ENCODE measurements at regions not wholly inside any gene's neighbourhood (a gene's known extent, or its start where the extent isn't known, plus 50 kb on each side); places are given as distances from the start of the nearest gene placed in this dataset.

- no peak for DNase-seq
Observed at GRCh38 chr3:64829331-64829730, 141.5 kb upstream of the ADAMTS9 start.

- no peak for DNase-seq
Observed at GRCh38 chr3:64828276-64828675, 140.5 kb upstream of the ADAMTS9 start.

- DNase-seq, result no peak
Observed at GRCh38 chr3:64827431-64827830, 139.6 kb upstream of the ADAMTS9 start.

- no peak for DNase-seq
Observed at GRCh38 chr3:64827019-64827418, 139.2 kb upstream of the ADAMTS9 start.

GRCh38 chr3:64825404-64826120 lies 137.8 kb upstream of the ADAMTS9 start:
- no peak for DNase-seq

DNA sequence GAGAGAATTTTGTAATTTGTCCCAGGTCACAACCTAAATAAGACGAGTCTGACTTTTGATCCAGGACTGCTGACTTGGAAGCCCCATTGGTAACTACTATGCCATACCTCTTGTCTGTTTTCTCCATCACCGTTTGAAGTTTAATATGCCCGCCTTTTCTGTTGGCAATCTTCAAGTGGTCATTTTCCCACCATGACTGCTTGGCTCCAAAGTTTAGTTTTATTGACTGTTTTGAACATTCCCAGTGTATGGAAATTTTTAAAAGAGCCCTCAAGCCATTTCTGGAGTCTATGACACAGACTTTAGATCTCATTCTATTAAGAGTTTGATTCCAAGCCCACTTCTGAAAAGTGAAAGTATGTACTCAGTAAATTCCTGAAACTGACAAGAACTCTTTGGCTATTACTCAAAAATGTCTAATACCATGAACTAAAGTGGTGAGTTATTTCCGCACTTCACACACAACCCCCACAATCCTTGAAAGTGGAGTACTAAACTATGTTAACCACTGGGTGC lies 136.7 kb upstream of the ADAMTS9 start:
- no peak for DNase-seq

DNA sequence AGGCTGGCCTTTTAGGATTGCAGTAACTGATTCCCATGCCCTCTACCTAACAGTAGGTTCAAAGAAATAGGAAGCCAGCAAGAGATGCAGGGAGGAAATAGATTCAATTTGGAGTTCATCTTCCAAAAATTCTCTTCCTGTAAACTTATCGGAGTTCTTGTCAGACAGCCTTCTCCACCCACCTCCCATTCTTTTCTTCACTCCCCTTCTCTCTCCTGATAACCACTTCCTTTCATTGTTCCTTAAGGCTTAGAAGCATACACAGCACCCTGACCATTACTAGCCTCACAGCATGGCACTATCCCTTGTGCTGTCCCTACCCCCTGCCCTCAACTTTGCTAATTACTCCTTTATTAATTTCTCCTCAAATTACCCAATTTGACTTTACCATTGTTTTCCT lies 130.4 kb upstream of the ADAMTS9 start:
- DNase-seq, result no peak

DNA sequence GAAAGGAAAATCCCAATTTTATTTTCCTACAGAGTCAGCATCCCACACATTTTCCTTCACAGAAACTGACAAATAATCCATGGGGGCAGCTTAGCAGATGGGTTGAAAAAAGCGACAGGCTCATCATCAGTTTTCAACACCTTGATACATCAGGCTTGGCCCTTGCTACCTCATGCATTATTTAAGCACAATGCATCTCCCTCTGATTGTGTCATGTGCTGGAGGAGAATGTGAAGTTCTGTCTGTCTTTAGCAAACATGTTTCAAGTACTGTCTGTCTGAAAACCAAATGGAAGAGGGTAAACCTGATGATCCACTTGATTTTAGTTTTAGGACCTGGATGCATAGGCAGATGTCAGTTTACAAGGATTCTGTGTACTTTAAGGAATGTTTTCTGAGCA lies 128.6 kb upstream of the ADAMTS9 start:
- no peak for DNase-seq

GRCh38 chr3:64815789-64816188 lies 128.0 kb upstream of the ADAMTS9 start:
- no peak for DNase-seq

DNA sequence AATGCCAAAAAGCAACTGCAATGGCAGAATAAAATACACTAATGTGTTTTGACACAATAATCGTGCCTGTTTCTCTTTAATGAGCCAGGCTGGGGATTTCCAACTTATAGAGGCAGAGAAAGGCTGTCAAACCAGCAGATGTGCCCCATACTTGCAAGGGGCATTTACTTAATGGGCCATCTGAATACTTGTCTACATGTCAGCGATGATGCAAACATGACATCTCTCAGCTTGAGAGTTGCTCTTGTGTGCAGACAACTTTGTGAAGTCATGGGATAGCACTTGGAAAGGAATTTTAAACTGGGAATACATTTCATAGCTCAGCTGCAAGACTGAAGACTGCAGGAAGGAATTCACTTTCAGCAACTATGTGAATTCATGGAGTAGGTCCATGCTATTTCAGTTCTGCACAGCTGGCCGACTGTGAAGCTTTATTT lies 127.4 kb upstream of the ADAMTS9 start:
- no peak for DNase-seq

GRCh38 chr3:64814351-64814750 lies 126.6 kb upstream of the ADAMTS9 start:
- DNase-seq, result no peak

- DNase-seq, result no peak
Observed at GRCh38 chr3:64813326-64813725, 125.5 kb upstream of the ADAMTS9 start.

- no peak for DNase-seq
Observed at GRCh38 chr3:64809086-64809485, 121.3 kb upstream of the ADAMTS9 start.

DNA sequence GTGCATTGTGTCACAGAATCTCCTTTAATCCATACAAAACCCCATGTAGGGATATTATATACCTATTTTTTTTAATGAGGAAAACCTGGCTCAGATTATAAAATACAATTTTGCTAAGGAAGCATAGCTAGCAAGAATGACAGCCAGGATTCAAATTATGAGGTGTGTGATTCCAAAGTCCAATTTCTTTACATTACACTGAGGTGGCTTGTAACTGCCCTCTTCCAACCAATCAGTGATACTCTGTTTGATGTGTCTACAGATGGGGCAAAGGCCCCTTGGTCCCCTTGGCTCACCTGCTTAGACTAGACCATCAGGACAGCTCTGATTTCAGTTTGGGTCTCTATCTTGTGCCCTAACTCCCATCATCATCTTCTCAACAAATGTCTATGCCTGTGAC lies 120.3 kb upstream of the ADAMTS9 start:
- DNase-seq, result no peak

GRCh38 chr3:64806668-64807605 lies 119.1 kb upstream of the ADAMTS9 start:
- no peak for DNase-seq

- DNase-seq, result no peak
Observed at GRCh38 chr3:64805978-64806377, 118.2 kb upstream of the ADAMTS9 start.

DNA sequence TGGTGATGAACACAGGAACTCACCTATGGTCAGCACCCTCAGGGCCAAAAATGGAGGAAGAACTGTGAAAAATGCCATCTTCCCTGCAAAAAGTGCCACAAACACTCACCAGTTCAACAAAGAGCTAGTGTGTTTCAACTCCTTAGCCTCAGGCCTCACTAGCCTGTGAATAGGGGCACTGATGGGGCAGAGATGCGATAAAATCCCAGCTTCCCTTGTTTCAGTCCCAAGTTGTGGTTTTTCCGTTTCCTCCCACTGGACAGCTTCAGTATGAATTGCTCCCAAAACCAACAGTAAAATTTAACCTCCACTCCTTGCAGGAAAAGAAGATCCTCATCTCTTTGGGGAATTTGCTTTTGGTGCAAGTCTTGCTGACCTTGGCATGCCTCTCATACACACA lies 117.4 kb upstream of the ADAMTS9 start:
- DNase-seq, result no peak

DNA sequence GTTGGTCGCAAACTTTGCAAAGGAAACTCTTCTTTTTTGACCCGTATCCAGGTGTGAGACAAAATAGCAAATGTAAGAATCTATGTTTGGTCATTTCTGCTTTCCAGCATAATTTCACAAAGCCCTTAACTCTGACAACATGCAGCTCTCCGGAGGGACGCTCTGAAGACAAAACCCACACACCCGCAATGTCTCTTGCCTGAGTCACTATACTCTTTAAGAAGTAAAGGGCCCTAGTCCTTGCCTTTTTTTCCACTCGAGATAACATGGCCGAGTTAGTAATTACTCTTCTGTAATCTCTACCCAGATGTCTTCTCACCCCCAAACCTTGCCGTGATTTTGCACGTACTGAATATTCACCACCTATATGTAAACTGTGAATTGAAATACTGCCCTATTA lies 115.7 kb upstream of the ADAMTS9 start:
- no peak for DNase-seq

- no peak for DNase-seq
Observed at GRCh38 chr3:64802460-64802859, 114.7 kb upstream of the ADAMTS9 start.

DNA sequence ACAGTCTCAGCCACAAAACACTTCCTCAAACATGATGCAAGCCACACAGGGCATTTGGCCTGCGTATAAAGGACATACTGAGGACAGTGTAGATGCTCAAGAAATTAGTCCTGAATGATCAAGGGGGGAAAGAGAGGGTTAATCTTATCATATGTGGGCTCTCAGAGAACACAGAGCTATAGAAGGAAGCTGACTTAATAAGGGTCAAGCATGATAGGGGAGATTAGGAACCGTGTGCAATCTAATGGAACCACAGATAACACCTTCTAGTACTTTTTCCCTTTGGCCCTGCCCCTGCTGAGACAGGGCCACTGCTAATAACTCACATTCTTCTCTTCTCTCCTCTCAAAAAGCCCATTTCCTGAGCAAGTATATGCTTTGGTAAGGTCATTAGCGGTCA lies 114.1 kb upstream of the ADAMTS9 start:
- no peak for DNase-seq

DNA sequence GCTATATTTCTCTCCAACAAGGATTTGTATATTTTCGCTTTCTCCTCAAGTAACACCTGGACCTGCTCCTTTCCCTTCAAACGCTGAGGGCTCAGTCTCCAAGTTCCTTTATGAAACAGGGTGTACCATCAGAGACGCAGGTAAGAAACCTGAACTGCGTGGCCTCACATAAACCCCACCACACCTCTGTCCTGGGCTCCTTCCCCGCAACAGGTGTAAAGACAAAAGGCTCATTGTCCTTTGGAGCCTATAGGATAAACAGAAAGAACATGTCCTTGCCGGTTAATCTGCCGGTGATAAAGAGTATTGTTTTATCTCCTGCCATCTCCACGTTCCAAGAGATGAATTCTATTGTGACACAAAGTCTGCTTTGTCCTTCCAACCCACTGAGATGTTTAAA lies 111.8 kb upstream of the ADAMTS9 start:
- DNase-seq, result no peak

DNA sequence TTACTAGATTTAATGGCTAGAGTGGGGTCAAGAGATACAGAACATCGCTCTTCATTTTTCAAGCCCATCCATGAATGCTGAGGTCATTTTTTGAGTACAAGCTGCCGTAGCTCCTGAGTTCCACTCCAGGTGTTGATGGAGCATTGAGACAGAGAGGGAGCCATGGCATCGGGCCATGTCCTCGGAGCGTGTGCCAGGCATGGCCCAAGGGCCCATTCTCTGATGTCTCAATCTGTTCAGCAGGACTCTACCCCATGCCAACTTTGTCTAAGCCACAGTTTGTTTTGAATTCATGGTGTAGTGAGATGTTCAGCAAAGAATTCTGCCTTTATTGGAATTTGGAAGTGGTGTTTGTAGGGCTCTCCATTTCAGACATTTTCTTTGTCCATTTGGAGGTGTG lies 110.5 kb upstream of the ADAMTS9 start:
- DNase-seq, result no peak

DNA sequence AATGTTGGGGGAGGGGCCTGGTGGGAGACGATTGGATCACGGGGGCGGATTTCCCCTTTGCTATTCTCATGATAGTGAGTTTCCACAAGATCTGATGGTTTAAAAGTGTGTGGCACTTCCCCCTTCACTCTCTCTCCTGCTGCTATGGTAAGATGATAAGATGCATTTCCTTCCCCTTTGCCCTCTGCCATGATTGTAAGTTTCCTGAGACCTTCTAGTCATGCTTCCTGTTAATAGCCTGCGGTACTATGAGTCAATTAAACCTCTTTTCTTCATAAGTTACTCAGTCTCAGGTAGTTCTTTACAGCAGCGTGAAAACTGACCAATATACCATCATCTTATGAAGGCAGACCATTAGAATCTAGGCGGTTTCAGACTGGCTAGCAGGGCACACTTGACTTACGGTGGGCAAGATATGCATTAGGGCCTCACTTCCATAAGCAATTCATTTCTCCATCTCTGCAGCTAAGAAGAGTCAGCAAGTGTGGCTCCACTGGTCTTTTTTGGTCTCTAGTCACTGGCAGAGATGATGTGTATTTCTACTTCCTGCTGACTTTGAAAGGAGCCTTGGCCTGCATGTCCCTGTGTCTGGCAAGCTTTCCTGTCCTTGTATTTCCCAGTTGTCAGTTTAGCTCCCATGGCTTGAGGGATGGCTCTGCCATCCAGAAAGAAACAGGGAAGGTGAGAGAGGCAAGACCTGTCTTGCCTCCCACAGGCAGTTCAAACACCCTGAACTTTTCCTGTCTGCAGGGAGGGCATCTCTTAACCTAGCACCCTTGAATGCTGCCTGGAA lies 109.0 kb upstream of the ADAMTS9 start:
- DNase-seq, result no peak
